OCI-LY7 (cell line): ENCODE measurements at regions not wholly inside any gene's neighbourhood (a gene's known extent, or its start where the extent isn't known, plus 50 kb on each side); places are given as distances from the start of the nearest gene placed in this dataset.

Source experiments
- BruUV-seq: library from RNA; stranded (reverse); fragments of 400-500 nt; replicated peaks from 2 replicates; lab custom pipeline; 2021; lab: Mats Ljungman, UMichigan
- CTCF ChIA-PET: fragments of 300-600 bp; sonication (Branson Sonifier 250); formaldehyde crosslinking; loops from one replicate; lab custom pipeline; 2022; ENCODE audit warnings: antibody characterized with exemption; ENCODE audit not compliant: unreplicated experiment; lab: Charles Lee
- POLR2A ChIA-PET: fragments of 300-600 bp; sonication (Branson Sonifier 250); formaldehyde crosslinking; loops from one replicate; lab custom pipeline; 2022; ENCODE audit warnings: antibody characterized with exemption; lab: Charles Lee
- DNase-seq: peaks from one replicate; pipeline ENCODE4 v3.0.0-alpha.2; 2015; ENCODE audit warnings: low spot score
- H2AFZ ChIP-seq: fragments of 200-600 bp; sonication (generic), shearing (Covaris generic); 2 replicates; pipeline ENCODE4 v1.6.1; 2014; ENCODE audit warnings: mild to moderate bottlenecking, antibody characterized with exemption, low read length, moderate library complexity
- H3K27ac ChIP-seq: fragments of 200-600 bp; sonication (generic); 2 replicates; pipeline ENCODE4 v1.5.1; 2014; ENCODE audit warnings: mixed run types, low read depth, mild to moderate bottlenecking, moderate library complexity, low read length, inconsistent platforms; ENCODE audit not compliant: poor library complexity, severe bottlenecking
- H3K36me3 ChIP-seq: fragments of 200-600 bp; sonication (generic); 2 replicates; pipeline ENCODE4 v1.6.1; 2014; ENCODE audit warnings: mild to moderate bottlenecking, antibody characterized with exemption, low read length, moderate library complexity, mixed read lengths; ENCODE audit not compliant: insufficient read depth
- H3K4me1 ChIP-seq: fragments of 200-600 bp; sonication (generic); 2 replicates; pipeline ENCODE4 v1.5.1; 2014; ENCODE audit warnings: mild to moderate bottlenecking, low read length; ENCODE audit not compliant: insufficient read depth, poor library complexity, severe bottlenecking
- H3K4me2 ChIP-seq: fragments of 200-600 bp; sonication (generic); 2 replicates; pipeline ENCODE4 v1.6.1; 2014; ENCODE audit warnings: mild to moderate bottlenecking, low read length
- H3K4me3 ChIP-seq: fragments of 200-600 bp; sonication (generic); 2 replicates; pipeline ENCODE4 v1.5.1; 2014; ENCODE audit warnings: mild to moderate bottlenecking, low read depth, low read length; ENCODE audit not compliant: poor library complexity, severe bottlenecking
- H3K79me2 ChIP-seq: fragments of 200-600 bp; sonication (generic); 2 replicates; pipeline ENCODE4 v1.6.1; 2016; ENCODE audit warnings: low read depth, mild to moderate bottlenecking, low read length, moderate library complexity, mixed read lengths; ENCODE audit not compliant: insufficient read depth
- H3K9me2 ChIP-seq: fragments of 200-600 bp; sonication (generic); 2 replicates; pipeline ENCODE4 v1.6.1; 2016; ENCODE audit warnings: mild to moderate bottlenecking, low read length, mixed read lengths; ENCODE audit not compliant: insufficient read depth
- H3K9me3 ChIP-seq: fragments of 200-600 bp; sonication (generic); 2 replicates; pipeline ENCODE4 v1.6.1; 2014; ENCODE audit warnings: mild to moderate bottlenecking, mixed run types, low read length, mixed read lengths
- H4K20me1 ChIP-seq: fragments of 200-600 bp; sonication (generic); 2 replicates; pipeline ENCODE4 v1.6.1; 2014; ENCODE audit warnings: mild to moderate bottlenecking, antibody characterized with exemption, low read length, moderate library complexity, mixed read lengths; ENCODE audit not compliant: insufficient read depth
- CTCF ChIP-seq: fragments of 200-600 bp; sonication (generic); conservative IDR thresholded peaks from 2 replicates; pipeline ENCODE4 v1.5.1; 2014; ENCODE audit warnings: mild to moderate bottlenecking, antibody characterized with exemption, low read length, moderate library complexity, mixed read lengths
- EZH2phosphoT487 ChIP-seq: fragments of 200-600 bp; sonication (generic); IDR thresholded peaks from 2 replicates; pipeline ENCODE4 v1.6.1; 2018; ENCODE audit warnings: low read depth, borderline replicate concordance, mild to moderate bottlenecking, mixed run types, antibody characterized with exemption, low read length, moderate library complexity, mixed read lengths
- intact Hi-C: fragments of 100-400 bp; cut with micrococcal nuclease; formaldehyde crosslinking; loops from one replicate; pipeline ENCODE4 v1.10.0; 2022; ENCODE audit not compliant: unreplicated experiment

- no peaks in the 10 kb centered on the region for H3K4me1 ChIP-seq
- ChIA-PET CTCF (no interaction called here), POLR2A (no interaction called here)
- BruUV-seq = no TSS peak
- H3K4me2 ChIP-seq = no peak overlapping the region
- H4K20me1 ChIP-seq = no peaks in the 10 kb centered on the region
- H3K79me2 ChIP-seq = no peaks in the 10 kb centered on the region
- H3K9me2 ChIP-seq = no peaks in the 10 kb centered on the region
- no peaks in the 10 kb centered on the region for H3K9me3 ChIP-seq
- no peaks in the 10 kb centered on the region for H3K36me3 ChIP-seq
- H3K4me3 ChIP-seq = no peak overlapping the region
- intact Hi-C loops = no loop called here
- no peak for DNase-seq
- H3K27ac ChIP-seq = no peak overlapping the region
- H2AFZ ChIP-seq = no peak overlapping the region
- no peak for TF ChIP-seq EZH2phosphoT487
- no peak for TF ChIP-seq CTCF
Observed at GRCh38 chr13:111850976-111851375, 216.0 kb upstream of the SOX1 start.

GRCh38 chr13:111852725-111853518 is 214.0 kb upstream of the SOX1 start:
- no peak for DNase-seq
- Histone ChIP-seq H3K27ac (no peak overlapping the region), H3K79me2 (no peaks in the 10 kb centered on the region), H2AFZ (no peak overlapping the region), H3K4me2 (no peak overlapping the region), H3K4me1 (no peaks in the 10 kb centered on the region), H3K9me3 (no peaks in the 10 kb centered on the region), H4K20me1 (no peaks in the 10 kb centered on the region), H3K9me2 (no peaks in the 10 kb centered on the region), H3K4me3 (no peak overlapping the region), H3K36me3 (no peaks in the 10 kb centered on the region)
- TF ChIP-seq CTCF (no peak), EZH2phosphoT487 (no peak)
- CTCF ChIA-PET = no interaction called here
- no TSS peak for BruUV-seq
- POLR2A ChIA-PET = interaction anchor here (0.7 kb wide), 2 partner anchors 298 to 622 kb away, joined by 3 read pairs; no protein-coding TSS in a partner anchor
- intact Hi-C loops = no loop called here

- intact Hi-C loops = no loop called here
- Histone ChIP-seq H3K4me1 (no peaks in the 10 kb centered on the region), H3K27ac (no peak overlapping the region), H2AFZ (no peak overlapping the region), H3K36me3 (no peaks in the 10 kb centered on the region), H3K4me3 (no peak overlapping the region), H3K79me2 (no peaks in the 10 kb centered on the region), H3K4me2 (no peak overlapping the region), H3K9me3 (no peaks in the 10 kb centered on the region), H4K20me1 (no peaks in the 10 kb centered on the region), H3K9me2 (no peaks in the 10 kb centered on the region)
- no peak for TF ChIP-seq EZH2phosphoT487
- no peak for TF ChIP-seq CTCF
- BruUV-seq = no TSS peak
- ChIA-PET CTCF (no interaction called here), POLR2A (no interaction called here)
- no peak for DNase-seq
Observed at GRCh38 chr13:111853721-111854120, 213.2 kb upstream of the SOX1 start.
